Posterior vena cava (tissue), 2 donors: ENCODE measurements at regions not wholly inside any gene's neighbourhood (a gene's known extent, or its start where the extent isn't known, plus 50 kb on each side); places are given as distances from the start of the nearest gene placed in this dataset.

Experiments
- DNase-seq: peaks from one replicate; pipeline ENCODE4 v3.0.0-alpha.2; 2020; ENCODE audit warnings: low spot score
- intact Hi-C, 2 donors: fragments of 100-400 bp; cut with DNase I; formaldehyde crosslinking; loops; one replicate each; pipeline versions ENCODE4 v1.14.1 to v1.14.2; 2022 to 2023
- donor health status: DM: yes; HTN: yes; CAD: no.
- donor health status: DM: yes; HTN: yes; CAD: no.

DNA sequence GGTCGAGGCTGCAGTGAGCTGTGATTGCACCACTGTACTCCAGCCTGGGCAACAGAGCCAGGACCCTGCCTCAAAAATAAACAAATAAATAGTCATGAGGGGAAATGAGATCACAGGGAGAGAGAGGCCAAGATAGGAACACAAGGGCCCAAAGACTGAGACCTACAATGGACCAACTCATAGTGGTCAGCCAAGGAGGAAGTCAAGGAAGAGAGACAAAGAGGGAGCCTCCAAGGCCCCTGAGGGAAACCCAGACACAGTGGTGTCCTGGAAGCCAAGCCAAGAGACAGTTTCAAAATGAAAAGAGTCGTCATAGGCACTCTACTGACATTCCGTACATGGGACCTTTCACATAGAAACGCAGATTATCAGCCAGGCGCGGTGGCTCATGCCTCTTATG is 153.3 kb downstream of the BCOR start:
- intact Hi-C loops: no loop called here
- DNase-seq: peak; percentile 74

DNA sequence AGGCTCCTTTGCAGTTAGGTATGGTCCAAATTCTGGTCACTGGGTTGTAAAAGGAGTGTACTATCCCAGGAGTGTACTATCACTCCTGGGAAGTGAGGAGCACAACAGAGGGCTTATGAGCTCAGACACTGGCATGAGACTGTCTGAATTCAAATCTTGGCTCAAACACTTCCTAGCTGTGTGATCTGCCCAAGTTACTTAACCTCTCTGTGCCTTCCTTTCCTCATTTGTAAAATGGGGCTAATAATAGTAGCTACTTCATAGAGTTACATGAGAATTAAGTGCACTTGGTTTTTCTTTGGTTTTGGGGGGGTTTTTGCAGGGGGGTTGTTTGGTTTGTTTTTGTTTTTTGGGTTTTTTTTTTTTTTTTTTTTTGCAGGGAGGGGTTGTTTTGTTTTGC is 152.0 kb downstream of the BCOR start:
- intact Hi-C loops: no loop called here
- no peak for DNase-seq

DNA sequence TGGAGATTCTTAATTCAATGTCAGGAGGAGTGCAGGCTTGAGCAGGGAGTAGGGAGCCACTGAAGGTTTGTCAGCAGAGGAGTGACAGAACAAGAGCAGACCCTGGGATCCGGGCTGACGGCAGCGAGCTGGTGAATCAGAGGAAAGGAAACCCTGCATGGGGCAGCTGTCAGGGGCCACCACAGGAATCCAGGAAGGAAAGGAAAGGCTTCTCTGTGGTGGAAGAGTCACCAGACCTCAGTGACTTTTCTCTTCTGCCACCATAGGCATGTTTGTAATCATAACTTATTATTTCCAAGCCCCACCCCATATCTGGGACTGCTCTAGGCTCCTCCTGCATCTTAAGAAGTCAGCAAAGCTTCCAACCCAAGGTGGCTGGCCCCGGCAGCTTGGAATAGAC is 150.9 kb downstream of the BCOR start:
- peak; percentile 52 for DNase-seq
- intact Hi-C loops: no loop called here

DNA sequence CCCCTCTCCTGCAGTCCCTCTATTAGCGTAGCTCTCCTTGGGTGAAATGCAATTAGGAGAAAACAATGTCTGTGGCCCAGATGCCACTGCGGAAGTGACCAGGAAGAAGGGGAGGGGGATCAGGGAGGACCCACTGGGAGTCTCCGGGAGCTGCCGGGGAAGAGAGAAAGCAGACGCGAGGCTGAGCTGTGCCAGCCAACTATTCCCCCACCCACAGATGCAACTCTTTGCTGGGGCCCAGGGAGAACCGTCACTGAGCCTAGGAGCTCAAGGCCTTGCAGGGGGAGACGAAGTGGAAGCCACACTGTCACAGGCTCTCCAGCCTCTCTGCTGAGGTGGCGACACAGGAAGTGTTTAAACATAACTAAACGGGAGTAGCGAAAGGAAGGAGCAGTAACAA is 149.2 kb downstream of the BCOR start:
- DNase-seq: peak; percentile 26
- intact Hi-C loops: no loop called here

DNA sequence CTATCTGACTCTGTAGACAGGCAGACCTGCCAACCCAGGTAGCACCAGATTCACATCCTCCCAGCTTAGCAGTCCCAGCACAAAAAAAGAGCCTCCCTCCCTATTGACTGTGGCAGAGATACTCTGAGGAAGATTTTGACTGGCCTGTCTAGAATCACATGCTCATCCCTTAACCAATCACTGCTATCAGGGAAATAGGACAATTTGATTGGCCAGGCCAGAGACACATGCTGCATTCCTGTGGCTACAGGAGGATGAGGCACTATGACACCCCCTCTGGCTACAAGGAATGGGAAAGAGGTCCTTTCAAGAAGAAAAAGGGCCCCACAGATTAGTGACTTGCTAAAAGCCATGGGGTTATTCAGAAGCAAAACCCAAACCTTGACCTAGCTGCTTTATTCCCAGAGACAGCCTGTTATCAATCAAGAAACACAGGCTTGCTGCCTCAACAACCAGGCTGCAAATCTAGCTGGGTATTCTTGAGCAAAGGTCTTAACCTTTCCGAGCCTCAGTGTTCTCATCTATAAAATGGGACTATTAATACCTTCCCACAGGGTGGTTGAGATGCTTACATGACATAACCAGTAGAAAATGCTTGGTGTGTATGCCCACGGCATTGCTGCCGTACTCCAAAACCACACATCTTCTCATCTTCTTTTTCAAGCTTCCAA is 147.6 kb downstream of the BCOR start:
- intact Hi-C loops: no loop called here

GRCh38 chrX:39952989-39953388 is 144.8 kb downstream of the BCOR start:
- intact Hi-C loops: no loop called here
- peak; percentile 7 for DNase-seq

More for the DNA sequence above, 147.6 kb downstream of the BCOR start:
- peak; percentile 7 for DNase-seq

DNA sequence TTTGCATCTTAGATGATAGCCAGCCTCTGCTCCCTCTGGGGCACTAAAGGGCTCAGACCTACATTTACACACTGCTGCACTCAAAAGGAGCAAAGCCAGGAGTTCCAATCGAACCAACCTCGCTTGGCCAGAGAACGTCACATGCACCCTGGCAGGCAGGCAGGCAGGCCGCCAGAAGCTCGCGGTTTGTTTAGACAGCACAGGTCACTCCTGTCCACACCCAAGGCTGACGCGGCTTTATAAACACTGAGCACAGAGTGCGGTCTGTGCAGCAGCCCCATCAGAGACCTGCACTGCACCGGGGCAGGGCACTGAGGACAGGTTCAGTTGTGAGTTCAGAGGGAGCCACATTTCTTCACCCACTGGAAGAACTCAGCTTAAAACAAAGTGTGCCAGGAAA is 143.9 kb downstream of the BCOR start:
- peak; percentile 71 for DNase-seq
- intact Hi-C loops: no loop called here

DNA sequence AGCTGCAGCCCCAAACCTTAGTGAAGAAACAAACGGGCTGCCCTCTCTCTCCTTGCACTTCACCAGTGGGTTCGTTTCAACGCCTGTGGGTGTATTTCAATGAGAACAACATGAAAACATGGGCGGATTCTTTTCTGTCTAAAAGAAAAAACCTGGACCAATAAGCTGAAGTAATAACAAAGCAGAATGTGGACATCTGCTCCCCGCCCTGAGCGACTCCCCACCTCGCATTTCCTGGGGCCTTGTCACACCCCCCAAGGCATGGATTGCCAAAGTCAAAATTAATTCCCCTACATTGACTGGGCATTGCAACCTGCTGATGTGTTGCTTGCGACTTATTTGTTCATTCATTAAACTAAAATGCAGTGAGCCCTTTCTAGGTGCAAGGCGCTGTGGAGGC is 142.9 kb downstream of the BCOR start:
- DNase-seq: peak; percentile 16
- intact Hi-C loops: no loop called here

DNA sequence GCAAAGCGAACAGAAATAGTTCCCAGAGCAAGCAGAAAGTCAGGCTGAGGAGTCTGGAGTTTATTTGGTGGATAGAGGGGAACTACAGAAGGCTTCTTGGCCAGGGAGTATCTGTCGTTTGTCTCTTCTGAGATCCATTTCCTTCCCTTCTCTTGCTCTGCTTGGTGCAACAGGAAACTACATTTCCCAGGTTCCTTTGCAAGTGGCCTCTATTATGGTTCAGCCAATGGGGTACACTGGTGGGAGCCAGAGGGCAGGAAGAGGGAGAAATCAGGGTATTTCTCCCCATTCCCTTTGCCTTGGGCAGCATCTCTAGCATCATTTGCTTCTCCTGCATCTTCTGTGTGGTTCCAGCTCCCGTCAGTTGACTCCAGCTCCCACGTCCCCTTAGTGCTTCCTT is 142.1 kb downstream of the BCOR start:
- no peak for DNase-seq
- intact Hi-C loops: no loop called here

DNA sequence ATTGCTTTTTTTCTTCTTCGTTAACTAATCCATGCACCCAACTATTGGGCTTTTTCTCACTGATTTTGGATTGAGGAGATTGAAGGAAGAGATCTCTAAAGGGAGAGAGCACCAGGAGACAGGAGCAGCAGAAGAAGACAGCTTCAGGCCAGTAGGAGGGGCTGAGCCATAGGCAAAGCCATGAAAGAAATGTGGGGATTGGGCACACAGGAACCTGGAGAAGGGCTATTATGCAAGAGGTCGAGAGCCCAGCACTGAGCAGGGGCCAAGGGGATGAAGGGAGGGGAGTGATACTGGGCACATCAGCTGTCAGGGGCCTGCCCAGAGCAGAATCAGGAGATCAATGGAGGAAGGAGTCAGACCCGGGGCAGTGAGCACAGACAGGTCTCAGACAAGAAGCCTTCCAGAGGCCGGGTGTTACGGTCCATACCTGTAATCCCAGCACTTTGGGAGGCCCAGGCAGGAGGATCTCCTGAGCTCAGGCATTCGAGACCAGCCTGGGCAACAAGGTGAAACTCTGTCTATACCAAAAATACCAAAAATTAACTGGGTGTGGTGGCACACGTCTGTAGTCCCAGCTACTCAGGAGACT is 140.9 kb downstream of the BCOR start:
- DNase-seq: peak; percentile 62
- intact Hi-C loops: no loop called here

DNA sequence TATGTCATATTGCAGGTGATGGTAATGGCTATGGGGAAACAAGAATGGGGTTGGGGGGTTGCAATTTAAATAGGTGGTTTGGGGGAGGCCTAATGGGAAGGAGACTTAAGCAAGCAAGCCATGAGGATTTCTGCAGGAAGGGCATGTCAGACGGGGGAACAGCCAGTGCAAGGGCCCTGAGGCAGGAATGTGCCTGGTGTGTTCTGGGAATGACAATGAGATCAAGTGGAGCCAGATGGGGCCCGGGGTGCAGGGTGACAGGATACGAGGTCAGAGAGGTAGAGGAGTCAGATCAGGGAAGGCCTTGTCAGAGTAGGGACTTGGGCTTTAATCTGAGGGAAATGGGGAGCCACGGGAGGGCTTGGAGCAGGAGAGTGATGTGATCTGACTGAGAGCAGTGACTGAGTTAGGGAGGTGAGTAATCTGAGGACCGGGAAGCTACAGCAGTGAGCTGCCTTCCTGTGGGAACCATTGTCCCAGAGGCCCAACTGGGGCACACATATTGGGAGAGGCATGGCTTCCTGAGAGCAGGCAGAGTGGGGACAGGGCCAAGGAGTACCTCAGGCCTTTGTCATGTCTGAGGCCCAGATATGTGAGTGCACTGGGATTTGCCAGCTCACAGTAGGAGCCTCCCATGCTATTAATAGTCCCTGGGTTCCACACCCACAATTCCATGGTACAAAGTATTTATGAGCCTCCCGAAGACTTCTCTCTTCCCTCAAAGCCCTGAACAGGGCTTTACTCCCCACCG is 139.8 kb downstream of the BCOR start:
- peak; percentile 38 for DNase-seq
- intact Hi-C loops: no loop called here

DNA sequence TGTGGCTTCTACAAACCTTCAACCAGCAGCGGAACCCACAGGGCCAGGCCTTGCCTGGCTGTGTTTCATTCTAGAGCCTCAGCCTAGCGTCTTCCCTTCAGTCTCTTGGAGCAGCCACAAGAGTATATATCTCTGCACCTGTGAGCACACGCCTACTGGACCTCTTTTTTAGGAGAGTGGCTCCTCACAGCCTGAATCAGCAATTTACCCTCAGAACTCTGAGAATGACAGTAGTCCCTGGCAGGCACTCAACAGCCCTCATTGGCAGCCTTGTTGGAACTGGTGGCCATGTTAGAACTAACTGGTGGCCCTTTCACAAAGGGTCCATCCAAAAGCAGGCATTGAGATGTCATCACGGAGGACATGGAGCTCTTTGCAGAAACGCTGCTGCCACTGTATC is 138.9 kb downstream of the BCOR start:
- intact Hi-C loops: no loop called here
- peak; percentile 19 for DNase-seq

- no peak for DNase-seq
- intact Hi-C loops: no loop called here
Measured at GRCh38 chrX:39960219-39960618, 137.5 kb downstream of the BCOR start.

DNA sequence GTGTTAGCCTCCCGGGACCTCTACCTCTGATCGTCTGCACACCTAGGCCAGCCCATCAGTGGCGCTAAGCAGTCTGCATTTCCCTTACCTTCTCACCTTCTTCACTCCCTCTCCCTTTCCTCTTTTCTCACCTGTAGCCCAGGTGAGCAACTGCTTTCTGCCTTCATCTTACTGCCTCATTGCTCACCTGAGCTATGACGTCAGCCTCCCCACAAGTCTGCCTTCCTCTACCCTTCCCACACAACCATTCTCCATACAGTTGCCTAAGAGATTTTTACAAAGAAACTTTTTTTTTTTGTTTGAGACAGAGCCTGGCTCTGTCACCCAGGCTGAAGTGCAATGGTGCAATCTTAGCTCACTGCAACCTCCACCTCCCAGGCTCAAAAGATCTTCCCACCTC is 136.3 kb downstream of the BCOR start:
- intact Hi-C loops: no loop called here

DNA sequence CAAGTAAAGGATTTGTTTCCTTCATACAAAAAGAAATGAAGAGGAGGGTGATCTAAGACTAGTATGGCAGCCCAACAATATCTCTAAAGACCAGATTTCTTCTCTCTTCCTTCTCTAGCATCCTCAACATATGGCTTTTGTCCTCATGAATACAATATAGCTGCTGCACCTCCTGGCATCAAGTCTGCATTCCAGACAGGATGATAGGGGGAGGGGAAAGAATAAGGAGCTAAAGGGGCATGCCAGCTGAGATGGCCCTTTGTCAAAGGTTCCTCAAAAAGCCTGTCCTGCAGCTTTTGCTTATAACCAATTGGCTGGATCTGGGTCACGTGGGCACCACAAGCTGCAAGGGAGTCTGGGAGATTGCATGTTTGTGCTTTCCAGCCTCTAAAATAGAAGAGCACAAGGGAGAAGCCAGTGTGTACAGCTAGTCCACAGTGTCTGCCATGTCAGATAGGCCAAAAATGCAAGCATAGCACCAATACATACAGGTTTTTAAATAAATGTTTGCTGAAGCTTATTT is 132.6 kb downstream of the BCOR start:
- DNase-seq: no peak

More for the DNA sequence above, 136.3 kb downstream of the BCOR start:
- DNase-seq: peak; percentile 7

DNA sequence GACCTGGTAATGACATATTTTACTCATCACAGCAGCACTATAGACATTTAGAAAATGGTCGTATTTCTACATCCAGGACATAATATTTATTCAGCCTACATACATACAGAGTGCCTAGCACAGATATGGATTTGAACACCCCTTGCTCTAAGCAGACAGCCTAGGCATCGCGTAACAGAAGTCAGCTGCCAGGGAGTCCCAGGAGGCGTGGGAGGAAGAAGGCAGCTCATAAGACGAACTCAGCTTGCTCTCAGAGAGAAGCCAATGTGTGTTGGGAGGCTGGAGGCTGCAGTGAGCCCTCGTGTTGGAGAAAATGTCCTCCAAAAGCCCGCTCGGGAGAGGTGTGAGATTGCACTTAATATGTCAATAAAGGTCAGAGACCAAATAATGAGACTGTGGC is 131.6 kb downstream of the BCOR start:
- intact Hi-C loops: no loop called here

More for the DNA sequence above, 132.6 kb downstream of the BCOR start:
- intact Hi-C loops: no loop called here

GRCh38 chrX:39967348-39967747 is 130.4 kb downstream of the BCOR start:
- DNase-seq: no peak
- intact Hi-C loops: no loop called here

More for the DNA sequence above, 131.6 kb downstream of the BCOR start:
- peak; percentile 35 for DNase-seq

- intact Hi-C loops: no loop called here
- peak; percentile 58 for DNase-seq
Measured at GRCh38 chrX:39969099-39969818, 128.5 kb downstream of the BCOR start.

DNA sequence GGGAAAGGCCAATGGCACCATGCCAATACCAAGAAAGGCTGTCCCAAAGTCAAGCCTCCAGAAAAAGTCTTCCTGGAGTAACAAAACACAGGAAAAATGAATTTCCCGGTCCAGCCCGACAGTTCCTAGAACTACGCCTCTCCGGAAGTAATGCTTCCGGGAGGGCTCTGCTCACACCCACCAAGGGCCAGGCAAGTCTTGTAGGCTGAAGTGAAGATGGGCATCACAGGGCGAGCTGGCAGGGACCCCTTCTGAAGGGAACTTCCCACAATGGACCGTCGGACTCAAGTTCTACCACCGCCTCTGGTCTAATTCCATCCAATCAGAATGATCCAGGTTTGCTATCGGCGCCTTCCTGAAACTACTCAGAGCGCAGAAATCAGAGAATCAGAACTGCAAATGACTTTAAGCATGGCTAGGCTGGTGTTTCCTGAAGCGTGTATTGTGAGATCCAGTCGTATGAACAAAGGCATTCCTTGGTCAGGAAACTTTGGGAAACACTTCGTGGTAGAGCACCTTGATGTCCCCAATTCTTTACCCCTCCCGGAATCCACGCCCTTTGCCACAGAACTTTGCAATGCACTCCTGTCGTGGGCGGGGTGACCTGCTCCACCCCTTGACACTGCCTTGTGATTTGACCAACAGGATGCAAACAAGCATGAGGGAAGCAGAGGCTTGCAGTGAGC is 127.8 kb downstream of the BCOR start:
- DNase-seq: no peak
- intact Hi-C loops: loop anchor here in 1 of 2 donors (5.0 kb wide), 1 partner anchor 1272 kb away; no protein-coding TSS in a partner anchor
